ENCODE measurements at regions not wholly inside any gene's neighbourhood (a gene's known extent, or its start where the extent isn't known, plus 50 kb on each side); places are given as distances from the start of the nearest gene placed in this dataset.

GRCh38 chr7:367351-367901 lies 77.5 kb downstream of the FOXL3 start:
- TF ChIP-seq CTCF (IDR thresholded peaks at IDR 0.05) (no peak), POLR2A (IDR thresholded peaks at IDR 0.05) (no peak)

All from thyroid gland (tissue), 4 donors.